Forelimb muscle (tissue), 1 donor: ENCODE measurements at regions not wholly inside any gene's neighbourhood (a gene's known extent, or its start where the extent isn't known, plus 50 kb on each side); places are given as distances from the start of the nearest gene placed in this dataset.

Experiments
- DNase-seq: peaks from one replicate; pipeline ENCODE4 v3.0.0-alpha.2; 2013; ENCODE audit warnings: low read depth

DNA sequence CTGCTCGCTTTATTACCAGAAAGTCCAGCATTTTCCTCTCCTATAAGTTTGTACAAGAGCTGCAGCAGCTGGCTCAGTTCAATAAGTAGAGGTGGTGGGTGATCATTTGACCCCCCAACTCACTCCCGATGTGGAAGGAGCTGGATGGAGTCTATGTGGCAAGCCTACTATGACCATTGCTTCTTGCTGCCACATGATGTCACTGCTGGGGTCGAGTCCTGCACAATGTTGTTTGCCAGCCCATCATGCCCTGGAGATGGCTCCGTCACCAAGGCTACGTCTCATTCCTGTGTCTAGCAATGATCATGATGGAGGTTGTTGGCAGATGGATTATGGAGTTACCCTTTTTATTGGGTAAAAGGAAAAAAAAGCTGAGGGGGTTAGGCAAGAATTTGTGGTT, 266.3 kb downstream of the PSAT1 start:
- no peak for DNase-seq

DNA sequence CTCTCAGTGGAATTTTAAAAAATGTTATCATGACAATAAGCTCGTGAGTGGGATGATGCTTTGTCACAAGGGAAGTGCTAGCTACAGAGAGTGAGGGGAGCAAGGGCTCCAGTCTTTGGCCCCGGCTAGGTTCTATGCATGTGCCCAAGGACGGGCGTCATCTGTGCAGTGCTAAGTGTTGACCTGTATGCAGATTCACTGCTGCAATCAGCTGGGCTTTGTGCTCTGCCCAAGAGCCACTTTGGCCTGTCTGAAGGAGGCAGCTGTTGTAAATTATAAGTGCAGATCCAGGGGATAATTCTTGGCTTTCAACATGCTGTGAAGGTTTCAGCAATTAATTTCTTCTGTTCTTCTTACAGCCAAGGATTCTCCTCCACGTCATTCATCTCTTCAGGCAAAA, 268.6 kb downstream of the PSAT1 start:
- DNase-seq = no peak

DNA sequence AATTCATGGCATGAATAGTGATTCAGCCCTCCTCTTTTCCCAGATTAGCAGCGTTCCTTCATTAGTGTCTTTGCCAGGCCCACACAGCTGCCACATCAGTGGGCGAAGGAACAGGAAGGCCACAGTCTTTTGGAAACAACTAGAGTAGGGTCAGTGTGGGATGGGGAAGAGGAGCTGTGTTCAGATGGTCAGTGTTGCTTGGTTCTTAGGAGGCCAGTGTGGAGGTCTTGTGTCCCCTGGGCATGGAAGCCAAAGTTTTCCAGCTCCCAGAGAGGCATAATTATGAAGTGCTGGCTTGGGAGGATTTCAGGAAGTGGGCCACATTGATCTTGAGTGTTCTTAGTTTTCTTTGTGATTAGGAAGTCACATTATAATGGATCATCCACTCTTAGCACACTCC, 269.6 kb downstream of the PSAT1 start:
- DNase-seq = no peak

DNA sequence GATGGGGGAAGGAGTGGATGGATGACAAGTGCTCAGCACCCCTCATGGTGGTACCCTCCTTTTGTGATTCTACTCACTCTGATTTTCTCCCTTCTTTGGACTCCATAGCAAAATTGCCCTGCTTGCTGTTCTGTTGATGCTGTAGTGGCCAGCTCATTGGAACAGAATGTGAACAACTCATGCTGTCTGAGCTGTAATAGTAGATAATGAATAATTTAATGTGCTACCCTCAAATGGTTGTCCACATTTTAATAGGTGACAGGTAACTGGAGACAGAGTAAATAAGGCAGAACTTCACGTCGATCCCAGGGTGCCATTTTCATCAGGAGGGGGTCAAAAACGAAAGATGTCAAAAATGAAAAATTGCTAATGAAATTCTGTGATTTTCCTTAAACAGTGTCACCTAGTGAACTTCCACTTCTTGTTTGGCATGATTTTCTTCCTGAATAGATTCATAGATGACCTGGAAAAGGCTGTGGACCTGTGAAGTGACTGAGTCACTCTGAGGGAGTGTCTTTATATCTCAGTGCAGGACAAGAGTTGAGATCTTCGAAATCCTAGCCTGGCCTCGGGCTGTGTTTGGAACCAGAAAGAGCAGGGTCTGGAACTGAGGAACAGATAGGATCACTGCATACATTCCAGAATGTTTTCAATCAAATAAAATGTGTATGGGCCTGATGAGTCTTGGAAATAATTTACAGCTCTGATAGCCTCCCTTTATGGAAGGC, 270.2 kb downstream of the PSAT1 start:
- no peak for DNase-seq

DNA sequence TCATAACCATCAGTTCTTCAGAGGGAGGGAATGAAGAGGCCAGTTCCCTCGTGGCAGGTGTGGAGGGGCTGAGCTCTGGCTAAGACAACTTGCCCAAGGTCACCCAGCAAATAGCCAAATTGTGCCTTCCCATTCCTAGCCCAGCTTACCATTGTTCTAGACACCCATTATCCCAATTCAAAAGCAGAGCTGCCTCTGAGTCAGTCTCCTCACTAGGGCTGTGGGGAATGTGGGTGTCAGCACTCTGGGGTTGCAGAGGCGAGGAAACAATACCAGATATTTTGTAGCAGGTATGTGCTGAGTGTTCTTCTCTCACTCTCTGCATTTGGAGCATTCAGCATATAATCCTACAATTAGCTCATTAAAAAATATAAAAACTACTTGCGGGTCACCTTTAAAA, 270.8 kb downstream of the PSAT1 start:
- no peak for DNase-seq

DNA sequence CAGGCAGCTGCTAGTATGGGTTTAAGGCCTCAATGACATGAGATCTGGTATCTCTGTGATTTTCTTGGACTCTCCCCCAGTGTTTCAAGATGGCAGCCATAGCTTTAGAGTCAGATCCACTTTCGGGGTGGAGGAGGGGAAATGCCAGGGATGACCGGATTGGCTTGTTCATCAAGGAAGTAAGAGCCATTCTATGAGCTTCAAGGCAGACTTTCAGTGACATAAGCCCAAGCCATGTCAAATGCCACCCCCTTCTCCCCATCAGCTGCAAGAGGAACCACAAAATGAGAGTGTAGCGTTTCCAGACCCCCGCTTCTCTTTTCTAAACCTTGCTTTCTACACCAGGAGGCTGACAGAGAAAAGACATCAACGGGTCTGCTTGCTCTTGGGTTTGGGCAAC, 271.8 kb downstream of the PSAT1 start:
- DNase-seq = no peak

DNA sequence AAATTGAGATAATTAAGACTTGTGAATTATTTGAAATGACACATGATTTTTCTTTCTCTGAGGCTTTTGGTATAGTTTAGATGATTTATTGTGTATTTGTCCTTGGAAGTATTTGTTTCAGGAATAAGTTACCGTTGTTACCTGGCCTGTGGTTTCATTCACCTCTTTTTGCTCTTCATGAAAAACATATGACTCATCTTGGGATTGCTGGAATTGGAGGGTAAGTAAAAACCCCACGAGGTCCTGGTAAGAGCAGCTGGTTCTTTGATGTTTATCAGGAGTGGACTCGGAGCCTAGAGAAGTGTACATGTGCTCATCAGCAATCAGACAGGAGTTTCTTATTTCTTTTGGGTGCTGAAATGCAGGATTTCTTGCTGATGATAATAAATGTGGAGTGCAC, 275.3 kb downstream of the PSAT1 start:
- DNase-seq = no peak

DNA sequence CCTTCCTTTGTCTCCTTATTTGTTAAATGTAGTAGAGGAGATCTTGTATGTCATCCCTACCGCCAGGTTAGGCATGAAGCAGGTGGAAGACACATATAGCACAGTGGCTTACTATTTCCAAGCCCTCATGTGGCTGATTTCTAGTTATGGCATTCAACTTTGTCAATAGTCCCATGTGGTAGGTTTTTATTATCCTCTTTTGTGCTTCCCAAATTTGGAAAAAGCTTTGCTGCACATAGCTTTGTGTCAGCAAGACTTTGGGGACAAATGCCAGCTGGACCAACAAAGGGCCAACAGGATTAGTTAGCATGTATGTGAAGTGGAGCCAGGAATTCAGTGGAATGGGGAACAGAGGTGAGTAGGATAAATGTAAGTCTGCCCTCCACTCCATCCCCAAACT, 276.3 kb downstream of the PSAT1 start:
- DNase-seq = no peak

DNA sequence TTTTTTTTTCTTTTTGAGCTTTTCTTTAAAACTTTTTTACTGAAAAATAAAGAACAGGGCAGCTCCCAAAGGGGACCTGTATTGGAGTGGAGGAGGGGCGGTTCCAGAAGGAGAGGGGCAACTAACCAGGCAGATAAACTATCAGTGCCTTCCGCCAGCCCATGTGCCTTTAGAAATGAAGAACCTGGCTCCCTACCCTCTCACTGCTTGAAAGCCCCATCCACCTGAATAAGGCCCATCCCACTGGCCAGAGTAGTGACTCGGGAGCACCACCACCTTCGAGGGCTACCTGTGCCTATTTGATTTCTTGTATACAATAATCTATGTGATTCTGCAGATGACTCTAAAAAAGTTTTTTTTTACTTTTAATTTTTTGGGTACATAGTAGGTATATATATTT, 276.7 kb downstream of the PSAT1 start:
- no peak for DNase-seq

DNA sequence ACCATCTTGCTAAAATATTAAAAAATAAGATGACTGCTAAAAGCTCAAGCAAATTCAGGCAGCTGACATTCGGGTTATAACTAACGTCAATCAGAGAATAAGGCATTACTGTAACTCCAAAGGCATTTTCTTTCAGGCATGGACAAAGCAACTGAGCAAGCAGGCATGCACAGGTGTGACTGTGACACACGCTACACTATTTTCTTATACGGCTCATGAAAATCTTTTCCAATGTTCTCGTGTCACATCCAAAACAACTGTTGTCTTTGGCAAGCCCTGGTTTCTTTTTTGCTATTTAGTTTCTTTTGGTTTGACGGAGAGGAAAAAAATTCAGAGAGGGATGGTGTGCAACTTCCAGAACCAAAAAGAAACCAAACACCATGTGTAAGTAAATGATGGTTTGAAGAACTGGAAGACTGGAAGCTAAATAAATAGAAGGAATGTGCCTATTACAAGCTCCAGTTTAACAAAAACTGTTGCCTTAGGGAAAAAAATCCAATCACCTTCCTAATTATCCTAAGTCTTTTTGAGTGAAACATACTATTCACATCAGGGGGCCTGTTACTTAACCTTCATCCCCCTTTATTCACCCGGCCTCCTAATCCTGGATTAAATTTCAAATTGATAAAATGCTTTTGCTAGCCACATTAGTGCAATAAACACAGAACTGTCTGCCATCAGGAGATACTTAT, 277.6 kb downstream of the PSAT1 start:
- DNase-seq = no peak

DNA sequence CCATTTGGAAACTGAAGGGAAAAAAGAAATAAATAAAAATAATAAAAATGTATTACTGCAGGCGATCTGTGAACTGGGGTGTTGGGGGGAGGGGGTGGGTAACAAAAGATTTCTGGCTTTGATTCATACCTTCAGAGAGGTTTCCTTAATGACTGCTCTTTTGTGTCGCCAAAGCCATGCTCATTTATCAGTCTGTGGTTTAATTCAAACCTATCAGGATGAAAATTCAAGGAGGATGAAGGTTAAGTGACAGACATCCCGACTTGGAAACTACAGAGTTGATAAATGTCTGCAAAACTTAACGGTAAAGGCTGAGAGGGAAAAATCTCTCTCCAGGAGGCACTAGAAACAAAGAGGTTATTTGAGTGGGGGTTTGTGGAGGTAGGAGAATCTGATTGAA, 278.2 kb downstream of the PSAT1 start:
- no peak for DNase-seq

DNA sequence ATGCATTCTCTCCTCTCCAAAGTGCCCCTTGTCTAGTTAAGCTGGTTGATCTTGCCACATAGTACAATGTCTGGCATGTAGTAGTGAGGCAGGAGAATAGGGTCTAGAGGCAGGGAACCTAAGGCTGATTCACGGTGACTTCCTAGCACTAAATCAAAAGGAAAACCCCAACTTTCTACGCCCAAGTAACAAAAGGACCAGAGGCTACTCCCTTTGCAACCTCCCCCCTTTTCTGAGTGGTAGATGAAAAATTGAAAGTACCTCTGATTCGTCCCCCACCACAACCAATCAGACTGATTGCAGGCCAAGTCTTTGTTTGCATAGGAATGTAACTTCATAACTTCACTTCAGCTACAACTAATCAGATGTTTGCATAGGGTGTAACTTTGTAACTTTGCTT, 278.8 kb downstream of the PSAT1 start:
- no peak for DNase-seq

DNA sequence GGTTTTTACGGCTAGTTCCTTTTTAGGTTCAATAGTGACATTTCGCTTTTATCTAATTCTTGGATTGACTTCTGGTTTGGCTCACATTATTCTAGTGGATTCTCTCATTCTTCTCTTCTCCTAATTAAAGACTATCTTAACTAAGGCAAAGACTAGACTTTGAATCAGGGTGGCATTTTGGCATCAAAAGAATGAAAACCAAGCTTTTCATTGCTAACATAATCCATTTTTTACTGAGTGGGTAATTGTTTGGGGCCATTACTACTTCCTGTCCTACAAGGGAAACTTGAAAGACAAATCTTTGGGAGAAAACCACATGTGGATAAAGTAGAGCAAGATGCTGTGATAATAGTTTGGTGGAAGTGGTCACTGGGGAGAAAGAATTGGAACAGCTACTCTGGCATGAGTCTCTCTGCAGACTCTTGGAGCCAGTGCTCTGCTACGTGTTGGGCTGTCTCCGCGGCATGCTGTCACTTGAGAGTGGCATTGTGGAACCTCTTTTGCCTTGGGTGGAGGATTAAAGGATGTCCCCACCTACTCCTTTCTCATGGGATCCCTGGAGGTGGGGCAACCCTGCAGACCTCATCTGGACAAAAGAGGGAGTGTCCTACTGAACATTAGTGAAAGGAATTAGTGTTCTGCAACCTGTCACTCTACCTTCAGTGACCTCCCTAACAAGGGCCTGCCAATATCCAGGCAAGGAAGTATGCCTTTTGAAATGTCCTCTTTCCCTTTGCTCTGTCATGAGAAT, 280.4 kb downstream of the PSAT1 start:
- DNase-seq = no peak

DNA sequence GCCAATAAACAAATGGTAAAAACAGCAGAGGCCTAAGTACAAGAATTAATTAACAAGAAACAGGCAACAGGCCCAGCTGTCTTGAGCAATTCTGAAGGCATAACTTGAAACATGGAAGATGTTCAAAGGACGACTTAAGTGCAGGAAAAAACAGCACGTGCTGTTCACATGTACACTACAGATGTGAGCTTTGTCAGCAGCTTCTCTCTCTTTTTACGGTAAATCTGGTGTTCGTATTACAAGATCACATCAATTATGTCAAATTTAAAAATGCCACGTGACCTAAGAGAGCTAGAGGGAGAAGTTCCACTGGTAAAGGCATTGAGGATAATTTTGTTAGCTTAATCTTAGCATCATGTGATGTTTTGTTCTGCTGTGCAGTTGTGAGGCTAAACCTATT, 281.1 kb downstream of the PSAT1 start:
- DNase-seq = no peak

DNA sequence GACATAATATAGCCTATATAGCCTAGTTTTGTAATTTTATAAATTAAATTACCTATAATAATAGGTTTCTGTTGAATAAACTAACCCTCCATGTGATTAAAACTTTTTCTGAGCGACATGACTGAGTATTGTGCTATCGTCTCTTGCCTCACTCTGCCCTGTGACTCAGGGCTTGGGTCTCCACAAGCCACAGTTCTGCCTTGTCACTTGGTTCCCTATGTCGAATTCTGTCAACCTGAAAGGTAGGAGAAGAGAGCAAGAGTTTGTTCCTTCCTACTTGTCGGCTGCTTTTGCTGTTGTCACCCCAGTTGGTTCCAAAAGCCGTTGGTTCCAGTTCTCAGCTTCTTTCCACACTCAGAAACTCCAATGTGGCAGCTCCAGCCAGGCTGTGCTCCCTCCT, 285.9 kb downstream of the PSAT1 start:
- no peak for DNase-seq

DNA sequence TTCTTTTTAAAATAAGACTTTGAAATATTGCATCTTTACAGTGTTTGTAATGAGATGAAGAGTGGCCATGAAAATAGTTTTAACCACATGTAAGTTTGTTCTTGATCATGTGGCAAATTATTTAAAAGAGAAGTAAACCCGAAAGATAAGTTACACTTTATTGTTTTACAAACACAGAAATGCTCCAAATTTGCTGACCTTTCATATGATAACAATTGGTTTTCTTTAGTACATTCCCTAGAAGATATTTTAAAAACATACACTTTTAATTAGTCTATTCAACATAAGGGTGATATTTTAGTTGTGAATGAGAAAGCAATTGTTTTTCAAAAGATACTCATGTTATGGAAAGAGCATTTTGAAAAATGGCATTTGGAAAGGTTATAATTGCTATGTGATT, 287.7 kb downstream of the PSAT1 start:
- DNase-seq = no peak

DNA sequence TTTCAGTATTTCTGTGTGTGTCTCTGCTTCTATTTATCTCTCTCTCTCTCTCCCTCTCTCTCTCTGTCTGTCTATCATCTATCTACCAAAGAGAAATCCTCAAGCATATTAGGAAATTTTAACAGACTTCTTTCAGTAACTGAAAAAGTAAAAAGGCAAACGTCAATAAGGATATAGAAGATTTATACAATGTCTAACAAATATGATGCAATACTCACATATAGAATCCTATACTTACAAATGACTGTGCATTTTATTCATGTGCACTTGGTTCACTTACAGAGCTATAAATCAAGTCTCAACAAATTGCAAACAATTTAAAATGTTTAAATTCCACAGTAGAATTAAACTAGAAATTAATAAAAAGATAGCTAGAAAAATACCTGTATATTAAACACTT, 289.0 kb downstream of the PSAT1 start:
- DNase-seq = no peak

DNA sequence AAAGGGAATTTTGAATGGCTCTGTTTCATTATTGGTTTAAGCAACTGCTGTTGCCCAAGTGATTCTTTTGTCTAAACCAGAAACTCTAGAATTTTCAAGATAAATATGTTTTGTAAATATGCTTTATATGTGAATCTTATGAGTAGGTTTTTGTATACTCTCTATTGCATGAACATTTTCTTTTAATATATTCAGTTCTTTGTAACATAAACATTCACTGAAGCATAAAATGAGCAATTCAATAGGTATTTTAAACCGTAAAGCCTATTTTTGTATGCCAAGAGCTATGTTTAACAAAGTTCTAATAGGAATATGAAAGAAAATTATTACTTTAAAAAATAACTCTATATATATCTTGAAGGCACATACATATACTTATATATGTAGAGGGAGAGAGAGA, 293.1 kb downstream of the PSAT1 start:
- DNase-seq = no peak

DNA sequence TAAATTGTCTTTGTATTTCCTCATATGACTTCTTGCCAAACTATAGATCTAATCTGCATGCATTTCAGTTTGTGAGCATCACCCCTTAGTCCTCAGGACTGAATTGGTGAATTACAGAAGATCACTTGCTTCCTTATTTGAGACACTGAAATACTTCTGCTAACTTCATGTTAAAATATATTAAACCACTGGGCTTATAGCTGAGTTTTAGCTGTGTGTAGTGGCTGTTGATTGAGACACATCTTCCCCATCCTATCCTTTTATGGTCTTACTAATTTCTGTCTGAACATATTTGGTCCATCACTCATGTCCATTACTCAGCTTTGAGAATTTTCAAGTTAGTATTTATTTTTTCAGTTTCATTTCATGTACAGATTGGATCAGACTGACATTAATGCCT, 295.9 kb downstream of the PSAT1 start:
- DNase-seq = no peak

DNA sequence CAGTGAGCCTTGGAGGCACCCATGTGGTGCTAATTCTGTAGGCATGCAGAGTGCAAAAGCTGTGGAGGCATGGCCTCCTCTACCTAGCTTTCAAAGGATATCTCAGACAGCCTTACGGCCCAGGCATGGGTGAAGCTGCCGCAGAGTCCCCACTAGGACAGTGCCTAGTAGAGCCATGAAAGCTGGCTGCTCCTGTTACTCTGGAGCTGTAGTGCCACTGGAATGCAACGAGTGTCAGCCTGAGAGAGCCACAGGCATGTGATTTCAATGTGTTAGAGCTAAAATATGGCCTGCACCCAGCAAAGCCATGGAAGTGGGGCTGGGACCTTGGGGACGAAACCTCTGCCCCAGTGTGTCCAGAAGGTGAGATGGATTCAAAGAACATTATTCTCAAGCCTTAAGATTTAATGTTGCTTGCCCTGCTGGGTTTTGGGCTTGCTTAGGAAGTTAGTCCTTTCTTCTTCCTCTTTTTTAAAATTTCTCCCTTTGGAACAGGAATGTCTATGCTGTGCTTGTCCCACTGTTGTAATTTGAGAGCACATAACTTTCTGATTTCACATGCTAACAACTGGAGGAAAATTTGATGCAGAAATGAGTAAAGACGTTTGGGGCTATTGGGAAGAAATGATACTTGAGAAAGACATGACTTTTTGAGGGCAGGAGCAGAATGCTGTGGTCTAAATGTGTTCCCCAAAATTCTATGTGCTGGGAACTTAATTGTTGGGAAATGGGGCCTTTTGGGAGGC, 298.4 kb downstream of the PSAT1 start:
- DNase-seq = no peak

DNA sequence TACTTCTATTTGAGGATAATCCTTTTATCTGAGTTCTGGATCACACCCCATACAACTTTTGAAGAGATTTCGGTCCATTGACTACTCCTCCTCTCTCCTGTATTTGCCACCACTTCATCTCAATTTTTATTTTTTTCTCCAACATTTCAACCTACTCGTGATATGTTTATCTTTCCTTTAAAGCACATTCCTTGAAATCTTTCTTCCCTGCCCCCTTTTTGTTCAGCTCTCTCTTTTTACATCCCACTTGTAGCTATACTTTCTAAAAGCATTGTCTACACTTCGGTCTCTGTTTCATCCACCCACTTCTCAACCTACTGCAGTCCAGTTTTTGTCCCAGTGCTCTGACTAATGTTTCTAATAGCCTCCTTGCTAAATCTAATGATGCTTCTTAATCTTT, 299.4 kb downstream of the PSAT1 start:
- DNase-seq = no peak

DNA sequence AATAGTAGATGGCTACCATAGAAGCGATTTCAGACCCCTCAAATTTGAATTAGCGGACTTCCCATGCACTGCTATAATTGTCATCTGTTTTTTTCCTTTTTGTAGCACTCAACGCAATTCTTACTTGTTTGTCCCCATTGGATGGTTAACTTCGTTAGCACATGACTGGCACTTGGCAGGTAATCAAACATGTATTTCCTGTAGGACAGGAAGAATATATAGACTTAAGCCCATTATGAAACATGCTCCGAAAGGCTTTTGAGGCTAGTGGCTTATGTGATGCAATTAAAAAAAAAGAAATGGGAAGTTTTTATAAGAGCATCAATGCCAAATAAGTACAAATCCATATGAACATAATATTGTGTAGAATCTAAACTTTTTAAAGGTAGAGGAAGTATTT, 301.2 kb downstream of the PSAT1 start:
- DNase-seq = no peak
